GM23248 (cell line): ENCODE measurements at regions not wholly inside any gene's neighbourhood (a gene's known extent, or its start where the extent isn't known, plus 50 kb on each side); places are given as distances from the start of the nearest gene placed in this dataset.

Source experiments
- EZH2 ChIP-seq: fragments of 200-600 bp; sonication (generic); IDR thresholded peaks from 2 replicates; pipeline ENCODE4 v1.6.1; 2018; ENCODE audit warnings: antibody characterized with exemption, mild to moderate bottlenecking; ENCODE audit not compliant: insufficient read depth, poor library complexity, severe bottlenecking
- EZH2phosphoT487 ChIP-seq: fragments of 200-600 bp; sonication (generic); IDR thresholded peaks from 2 replicates; pipeline ENCODE4 v1.6.1; 2018; ENCODE audit warnings: antibody characterized with exemption, moderate library complexity, mild to moderate bottlenecking, low read depth; ENCODE audit not compliant: insufficient read depth

DNA sequence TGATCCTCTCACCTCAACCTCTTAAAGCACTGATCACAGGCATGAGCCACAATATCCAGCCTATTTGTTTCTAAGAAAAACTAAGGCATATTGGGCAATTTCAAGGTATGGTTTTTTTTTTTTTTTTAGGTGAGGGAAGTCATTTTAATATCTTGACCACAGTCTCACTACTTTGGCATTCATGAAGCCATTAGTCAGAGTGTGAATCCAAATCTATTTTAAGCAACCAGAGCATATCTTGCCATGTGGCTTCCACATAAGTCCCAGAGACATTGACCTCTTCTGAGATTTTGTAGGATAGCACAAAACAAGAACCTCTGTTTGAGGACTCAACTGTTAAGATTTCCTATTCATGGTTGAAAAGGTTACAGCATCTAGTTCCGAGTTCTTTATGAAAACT lies 130.3 kb upstream of the RBM19 start:
- TF ChIP-seq EZH2phosphoT487 (no peak), EZH2 (no peak)
